ENCODE measurements at regions not wholly inside any gene's neighbourhood (a gene's known extent, or its start where the extent isn't known, plus 50 kb on each side); places are given as distances from the start of the nearest gene placed in this dataset.
"Not testable (repeated sequence)": the region's sequence is repeated elsewhere in the genome, so short reads cannot be mapped to it uniquely, and the experiment has no call there.

DNA sequence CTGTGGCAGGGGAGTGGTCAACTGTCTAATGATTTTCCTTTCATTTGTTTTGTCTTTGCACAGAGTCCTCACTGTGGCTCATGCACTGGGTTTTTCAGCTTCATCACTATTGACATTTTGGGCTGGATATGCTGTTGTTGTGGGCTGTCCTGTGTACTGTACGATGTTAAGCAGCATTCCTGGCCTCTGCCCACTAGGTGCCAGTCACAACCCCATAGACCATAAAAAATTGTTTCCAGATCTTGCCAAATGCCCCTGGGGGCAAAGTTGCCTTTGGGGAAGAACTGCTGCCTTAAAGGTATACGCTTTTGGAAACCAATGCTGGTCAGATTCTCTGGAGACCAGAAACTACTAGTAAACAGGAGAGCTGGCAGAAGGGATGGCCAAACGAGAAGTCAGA, 310.4 kb downstream of the SPRY2 start:
- no peak for DNase-seq

DNA sequence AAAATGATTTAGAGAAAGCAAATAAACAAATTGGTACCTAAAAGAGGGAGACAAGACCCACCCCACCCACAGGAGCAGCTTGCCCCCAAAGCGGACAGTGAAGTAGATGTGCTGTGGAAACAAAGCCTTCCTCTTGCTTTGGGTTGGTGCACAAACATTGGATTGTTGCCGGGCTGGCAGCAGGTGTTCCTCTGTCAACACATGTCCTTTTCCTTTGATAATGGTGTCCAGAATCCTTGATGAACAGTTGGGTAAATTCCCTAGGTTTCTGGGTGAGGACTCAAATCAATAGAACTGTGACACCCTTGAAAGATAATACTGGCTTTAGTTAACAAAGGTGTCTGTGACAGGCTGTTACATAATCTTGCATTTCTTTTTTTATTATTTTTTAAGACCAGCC, 311.8 kb downstream of the SPRY2 start:
- DNase-seq: no peak

DNA sequence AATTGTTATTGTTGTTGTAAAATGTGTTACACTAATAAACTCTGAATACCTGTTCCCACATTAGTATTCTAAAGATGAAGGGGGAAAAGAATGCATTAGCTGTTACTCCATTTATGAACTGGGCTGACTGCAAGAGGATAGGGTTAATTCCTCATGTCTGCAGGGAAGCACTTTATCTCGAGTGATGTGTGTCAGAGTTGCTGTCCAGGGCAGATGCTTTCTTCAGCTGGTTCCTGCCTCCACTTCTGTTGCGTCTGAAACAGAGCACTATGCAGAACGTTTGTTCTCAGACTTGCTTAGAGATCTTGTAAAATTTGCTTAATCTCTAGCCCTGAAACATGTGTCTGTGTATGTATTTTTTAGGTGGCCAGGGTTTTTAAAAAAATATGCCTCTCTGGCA, 318.8 kb downstream of the SPRY2 start:
- DNase-seq: no peak

DNA sequence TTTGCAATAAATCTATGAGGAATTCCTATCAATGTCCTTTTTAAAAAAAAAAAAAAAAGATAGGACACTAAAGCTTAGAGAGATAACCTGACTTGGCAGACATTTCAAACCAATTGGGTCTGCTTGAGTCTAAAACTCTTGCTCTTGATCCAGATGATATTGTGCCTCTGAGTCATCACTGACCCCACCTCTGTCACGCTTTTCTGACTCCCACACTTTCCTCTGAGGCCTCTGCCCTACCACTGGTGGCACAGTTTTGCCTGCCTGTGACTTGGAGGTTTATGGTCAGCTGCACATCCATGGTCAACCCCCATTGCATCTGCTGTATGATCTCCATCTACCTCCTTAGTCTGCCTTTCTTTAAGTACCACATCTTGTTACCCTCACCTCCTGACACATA, 328.7 kb downstream of the SPRY2 start:
- no peak for DNase-seq

DNA sequence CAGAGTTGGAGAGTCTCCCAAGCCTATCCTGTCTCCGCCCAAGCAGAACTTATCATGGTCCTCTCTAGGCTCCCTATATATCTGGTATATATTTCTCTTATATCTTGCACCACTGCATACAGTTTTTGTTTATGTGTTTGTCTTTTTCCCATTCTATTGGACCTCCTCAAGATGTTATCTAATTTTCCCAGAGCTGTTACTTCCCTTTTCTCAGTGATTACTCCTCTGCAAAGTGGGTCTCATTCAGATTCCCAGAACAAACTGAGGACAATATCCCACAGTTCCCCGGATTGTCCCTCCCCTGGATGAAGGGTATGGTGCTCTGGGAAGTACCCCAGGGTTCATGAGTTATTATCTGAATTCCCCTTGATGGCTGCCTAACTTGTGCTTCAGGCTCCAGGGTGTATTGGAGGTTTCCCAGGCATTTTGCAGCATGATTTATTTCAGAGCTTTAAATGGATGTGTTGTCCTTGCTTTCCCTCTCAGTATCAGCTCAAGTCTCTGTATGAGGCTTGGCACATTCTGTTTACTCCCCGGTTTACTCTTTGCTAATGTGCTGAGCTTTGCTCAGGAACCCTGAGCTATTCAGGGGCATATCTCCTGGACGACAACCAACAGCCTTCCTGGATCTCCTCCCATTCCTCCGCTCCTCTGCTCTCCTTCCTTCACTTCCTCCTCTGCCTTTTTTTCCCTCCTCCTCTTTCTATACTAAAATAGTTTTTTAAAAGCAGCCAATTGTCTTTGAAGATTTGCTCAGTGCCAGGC, 329.3 kb downstream of the SPRY2 start:
- no peak for DNase-seq

DNA sequence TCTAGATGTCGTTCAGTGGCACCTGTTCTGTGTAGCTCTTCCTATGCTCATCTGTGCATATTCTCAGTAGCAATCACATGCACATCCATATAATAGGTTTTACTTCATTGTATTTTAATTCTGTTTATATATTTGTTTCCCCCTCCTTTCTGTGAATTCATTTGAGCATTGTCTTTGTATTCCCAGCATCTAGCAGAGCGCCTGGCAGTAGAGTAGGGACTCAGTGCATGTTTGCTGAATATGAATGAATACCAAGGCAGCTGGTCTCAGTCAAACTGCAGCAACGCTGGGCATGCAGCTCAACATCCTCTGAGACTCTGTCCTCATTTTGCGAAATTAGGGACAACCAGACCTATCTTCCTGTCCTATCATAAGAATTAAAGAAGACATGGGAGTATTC, 330.1 kb downstream of the SPRY2 start:
- no peak for DNase-seq

DNA sequence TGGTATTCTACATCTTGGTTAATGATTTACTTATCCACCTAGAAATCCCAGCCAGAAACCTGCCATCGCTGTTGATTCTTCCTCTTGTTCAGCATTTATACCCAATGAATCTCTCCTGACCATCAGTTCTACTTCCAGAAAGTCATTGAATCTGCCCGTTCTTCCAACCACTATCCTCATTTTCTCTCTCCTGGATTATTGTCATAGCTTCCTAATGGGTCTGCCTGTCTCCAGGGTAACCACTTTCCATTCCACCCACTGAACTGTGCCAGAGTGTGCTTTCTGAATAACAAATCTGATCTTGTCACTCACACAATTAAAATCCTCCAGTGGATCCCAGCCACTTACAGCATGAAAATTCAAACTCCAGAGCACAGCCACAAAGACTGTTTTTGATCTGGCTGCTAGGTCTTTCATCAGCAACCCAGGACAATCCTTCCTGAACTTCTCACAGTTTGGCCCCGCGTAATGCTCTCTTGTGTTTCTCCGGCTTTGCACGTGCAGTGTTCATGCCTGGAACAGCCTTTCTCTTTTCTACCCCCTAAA, 330.6 kb downstream of the SPRY2 start:
- no peak for DNase-seq

DNA sequence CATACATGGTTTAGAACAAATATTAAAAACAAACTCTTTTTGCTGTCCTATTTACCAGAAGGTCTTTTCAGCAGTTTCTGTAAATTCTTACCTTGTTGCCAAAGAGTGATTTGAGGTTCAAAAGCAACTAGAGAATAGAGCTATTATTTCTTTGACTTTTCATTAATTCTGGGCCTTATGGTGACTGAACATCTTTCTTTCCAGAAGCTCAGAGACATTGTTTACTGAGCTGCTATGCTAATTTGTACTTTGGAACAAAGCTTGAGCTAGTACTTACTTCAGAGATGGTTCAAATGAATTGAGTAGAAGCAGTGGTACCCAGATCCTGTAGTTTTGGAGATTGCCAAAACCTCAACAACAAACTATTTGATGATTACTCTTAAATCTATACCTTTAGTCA, 331.2 kb downstream of the SPRY2 start:
- no peak for DNase-seq

DNA sequence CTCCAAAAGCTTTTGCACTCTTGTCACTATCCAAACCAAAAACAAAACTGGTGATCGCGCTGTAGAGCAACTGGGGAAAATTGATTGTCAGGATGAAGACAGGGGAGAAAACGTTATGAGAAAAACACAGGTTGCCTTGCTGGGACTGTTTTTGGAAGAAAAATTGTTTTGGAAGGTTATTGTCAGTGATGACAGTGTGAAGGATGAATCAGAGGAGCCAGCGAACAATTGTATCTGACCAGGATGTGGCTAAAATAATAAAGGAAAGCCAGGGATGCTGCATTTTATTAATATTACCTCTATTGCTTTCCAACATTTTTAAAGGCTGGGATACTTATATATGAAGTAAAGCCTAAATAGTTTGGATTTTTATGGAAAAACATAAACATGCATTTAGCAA, 334.0 kb downstream of the SPRY2 start:
- no peak for DNase-seq

DNA sequence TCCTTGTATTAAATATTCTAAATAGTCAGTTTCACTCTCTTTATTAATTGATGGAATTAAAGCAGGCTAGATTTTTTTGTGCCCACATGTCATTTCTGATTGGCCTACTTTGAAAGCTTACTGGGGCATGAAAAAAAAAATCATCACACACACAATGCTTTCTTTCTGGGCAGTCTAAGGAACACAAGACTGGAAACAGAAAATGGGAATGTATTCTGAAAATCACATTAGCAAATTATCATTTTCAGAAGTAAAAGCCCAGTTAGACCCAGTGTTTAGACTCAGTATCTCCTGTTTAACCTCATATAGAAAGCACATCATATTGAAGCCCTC, 339.4 kb downstream of the SPRY2 start:
- no peak for DNase-seq

DNA sequence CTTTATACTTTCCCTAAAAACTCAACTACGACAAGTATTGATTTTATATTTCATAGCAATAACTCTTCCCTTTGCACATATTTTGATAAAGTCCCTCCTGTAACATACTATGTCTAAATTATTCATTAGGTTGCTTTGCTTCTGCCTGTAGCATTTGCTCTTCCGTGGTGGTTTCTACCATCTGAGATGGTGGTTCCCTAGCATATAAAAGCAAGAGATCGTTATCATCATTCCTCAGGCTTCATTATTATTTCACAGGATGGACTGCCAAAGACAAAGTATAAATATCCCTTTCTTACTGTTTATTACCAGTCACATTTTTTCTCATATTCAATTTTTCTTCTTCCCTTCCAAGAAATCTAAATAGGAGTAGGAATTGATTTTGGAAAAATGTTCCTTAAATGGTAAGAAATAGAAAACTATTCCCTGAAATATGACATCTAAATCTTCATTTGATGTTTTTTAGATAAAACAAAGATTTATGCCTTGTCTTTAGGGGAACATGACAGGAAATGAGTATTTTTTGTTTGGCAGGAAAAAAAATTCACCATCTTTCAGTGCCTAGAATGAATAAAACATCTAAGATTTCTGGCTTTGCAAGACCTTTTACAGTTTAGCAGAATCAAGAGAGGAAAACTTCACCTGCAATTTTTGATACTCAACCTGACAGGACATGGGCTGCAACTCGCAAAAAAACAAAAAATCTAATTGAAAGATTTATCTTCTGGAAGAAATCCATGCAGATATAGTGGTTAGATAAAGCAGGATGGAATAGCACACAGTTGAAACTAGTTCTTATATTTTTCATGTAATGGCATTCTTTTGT, 340.0 kb downstream of the SPRY2 start:
- no peak for DNase-seq

DNA sequence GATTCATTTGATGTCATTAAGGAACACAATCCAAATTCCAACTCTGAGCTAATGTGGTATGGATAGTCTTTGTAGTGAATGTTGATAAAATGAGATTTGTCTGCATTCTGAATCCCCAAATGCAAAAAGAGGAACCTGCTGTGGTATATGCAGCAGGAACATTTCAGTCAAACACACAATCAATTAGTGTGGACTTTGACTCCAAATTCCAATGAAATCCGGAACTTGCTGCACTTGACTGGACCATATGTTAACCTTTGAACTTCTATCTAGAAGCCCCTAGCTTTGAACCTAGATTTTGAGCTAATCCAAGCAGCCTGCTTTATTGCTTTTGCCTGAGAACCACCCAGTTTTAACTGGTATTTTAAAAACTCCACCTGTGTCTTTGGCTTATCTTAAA, 341.3 kb downstream of the SPRY2 start:
- no peak for DNase-seq

DNA sequence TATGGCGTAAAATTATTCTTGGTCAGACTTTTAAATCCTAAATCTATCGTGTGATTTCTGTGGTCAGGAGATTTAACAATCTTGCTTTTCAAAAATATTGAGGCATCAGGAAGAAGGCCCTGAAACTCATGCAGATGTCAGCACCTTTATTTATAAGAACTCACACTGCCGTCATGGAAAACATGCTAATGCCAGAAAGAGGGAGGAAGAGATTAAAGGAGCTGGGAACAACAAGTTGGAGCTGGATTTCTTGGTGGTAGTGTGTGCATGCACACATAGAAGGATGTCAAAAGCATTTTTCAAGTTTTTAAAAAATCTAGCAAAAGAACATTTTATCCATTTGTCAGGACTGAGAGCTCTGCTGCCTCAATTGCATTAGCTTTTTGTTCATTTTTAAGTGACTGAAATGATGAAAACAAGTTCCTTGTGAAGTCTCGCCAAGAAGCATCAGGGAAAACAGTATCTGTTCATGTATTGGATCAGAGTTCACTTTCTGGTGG, 342.5 kb downstream of the SPRY2 start:
- no peak for DNase-seq

DNA sequence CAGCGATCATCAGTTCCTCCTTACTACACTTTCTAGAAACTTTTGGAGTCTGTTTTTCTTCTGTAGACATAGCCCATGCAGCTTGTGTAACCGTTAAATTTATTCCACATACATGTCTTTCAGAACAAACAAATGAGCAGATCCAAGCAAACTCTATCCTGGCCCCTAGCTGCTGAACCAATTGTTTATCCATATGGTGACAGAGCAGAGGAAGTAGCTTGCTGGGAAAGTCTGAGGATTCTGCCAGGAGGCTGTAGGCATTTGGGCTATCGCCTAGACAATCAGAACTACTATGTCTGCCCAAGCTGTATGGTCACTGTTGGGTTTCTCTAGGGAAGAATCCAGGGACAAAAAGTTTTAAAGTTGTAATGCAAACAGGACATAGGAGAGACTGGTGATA, 343.7 kb downstream of the SPRY2 start:
- DNase-seq: no peak

DNA sequence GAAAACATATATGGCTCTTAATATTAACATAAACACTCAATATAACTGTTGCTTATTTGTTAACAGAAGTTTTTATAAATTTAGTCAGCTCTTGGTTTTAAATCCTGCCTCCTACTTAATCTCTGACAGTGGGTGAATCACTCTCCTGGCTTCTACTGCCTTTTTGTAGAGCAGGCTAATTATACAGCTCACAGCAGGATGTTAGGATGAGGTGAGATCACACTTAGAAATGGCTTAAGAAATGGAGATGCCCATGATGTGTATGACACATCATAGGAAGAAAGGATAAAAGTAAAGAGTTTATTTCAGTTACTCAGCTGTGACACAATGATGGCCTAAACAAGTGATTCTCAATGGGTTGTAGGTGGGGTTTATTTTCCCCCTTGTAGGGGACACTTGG, 345.6 kb downstream of the SPRY2 start:
- DNase-seq: no peak

DNA sequence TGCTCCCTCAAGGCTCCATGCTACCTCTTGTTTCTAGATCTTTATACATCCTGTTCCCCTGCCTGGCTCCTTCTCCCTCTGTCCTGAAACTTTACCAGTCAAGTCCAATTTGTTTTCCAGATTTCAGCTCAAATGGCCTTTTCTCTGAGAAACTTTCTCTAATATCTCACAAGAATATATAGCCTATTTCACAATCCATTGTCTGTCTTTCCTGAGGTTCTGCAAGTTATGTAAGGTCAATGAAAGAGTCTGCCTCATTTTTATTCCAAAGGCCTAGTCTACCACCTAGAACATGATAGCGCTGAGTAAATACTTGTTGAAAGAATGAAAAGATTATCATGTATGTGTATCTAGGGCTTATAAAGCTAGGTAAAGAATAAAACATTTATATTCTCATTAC, 348.8 kb downstream of the SPRY2 start:
- DNase-seq: no peak

DNA sequence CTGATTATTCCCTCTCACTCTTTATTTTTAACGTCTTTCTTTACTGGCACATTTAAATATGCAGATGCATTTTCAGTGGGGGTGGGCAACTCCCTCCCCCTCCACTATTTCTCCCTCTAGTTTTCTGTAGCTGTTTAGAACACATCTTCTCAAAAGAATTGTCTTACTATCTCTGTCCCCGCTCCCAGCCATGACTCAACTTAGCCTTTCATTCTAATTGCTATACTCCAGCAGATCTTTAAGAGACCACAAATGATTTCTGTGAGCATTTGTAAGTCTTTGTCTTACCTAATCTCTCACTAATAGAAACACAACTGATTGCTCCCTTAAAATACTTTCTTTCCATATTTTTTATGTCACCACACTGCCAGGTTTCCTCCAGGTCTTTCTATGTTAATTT, 350.9 kb downstream of the SPRY2 start:
- no peak for DNase-seq

DNA sequence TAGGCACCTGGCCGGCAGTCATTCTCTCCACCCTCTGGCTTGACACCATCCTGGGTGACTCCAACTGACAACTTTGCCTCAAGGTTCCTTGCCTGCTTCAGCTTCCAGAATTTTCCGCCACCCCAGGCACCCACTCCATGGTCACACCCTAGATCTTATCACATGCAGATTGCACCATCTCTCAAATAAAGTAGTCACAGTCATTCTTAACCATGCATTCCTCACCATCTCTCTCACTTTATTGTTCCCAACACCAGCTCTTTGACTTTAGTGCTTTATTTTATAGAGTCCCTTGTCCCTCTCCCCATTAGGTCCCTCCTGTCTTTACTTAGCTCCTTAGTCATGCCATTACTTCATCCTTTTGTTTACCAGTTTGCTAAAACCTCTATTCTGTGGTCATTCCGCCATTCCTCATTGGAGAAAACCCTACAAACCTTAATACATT, 351.7 kb downstream of the SPRY2 start:
- no peak for DNase-seq

DNA sequence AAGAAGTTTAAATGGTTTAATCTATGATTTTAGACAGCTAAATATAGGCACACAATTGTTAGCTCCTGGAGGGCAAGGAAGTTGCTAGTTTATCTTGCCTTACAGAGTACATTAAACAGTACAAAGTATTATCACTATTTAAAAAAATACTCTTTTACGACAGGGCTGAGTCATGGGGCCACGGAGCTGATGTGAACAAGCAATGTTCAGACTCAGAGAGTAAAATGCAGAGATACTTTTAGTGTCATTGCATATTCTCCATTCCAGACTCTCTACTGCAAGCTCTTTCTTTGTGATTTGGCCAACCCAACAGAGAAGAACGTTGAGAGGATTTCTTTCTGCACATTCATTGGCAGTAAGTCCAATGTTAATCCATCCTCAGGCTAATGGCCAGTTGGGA, 352.4 kb downstream of the SPRY2 start:
- no peak for DNase-seq

DNA sequence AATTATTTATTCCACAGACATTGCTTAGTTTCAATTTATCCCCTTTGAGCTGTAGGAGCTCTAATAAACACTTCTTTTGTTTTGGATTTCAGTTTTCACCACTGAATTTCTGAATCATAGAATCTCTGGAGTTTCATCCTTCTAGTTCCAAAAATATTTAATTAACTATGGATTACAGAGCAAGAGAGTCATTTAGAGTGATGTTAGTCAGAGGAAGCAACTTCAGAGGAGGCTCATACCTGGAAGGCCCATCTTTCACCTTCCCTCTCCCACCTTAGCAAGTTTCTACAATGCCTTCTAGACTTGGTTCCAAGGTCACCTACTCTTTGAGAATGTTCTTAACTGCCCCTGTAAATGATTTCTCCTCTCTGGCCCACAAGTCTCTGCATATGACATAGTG, 353.2 kb downstream of the SPRY2 start:
- no peak for DNase-seq

DNA sequence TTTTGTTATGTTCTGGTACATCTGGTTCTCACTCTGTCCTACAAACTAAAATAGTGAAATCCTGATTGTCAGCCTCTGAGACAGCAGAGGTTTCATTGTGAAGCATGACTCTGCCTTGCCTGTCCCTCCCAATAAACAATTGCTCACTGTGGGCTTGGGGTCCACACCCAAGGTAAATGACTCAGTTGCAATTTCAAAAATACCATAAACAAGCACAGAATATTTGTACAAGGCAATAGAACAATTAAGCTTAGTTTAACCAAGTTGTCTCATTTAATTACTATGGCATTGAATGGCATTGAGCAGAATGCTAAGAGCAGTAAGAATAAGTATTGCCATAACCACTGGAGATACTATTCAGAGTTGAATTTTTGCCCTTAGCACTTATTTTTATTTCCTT, 353.6 kb downstream of the SPRY2 start:
- no peak for DNase-seq

DNA sequence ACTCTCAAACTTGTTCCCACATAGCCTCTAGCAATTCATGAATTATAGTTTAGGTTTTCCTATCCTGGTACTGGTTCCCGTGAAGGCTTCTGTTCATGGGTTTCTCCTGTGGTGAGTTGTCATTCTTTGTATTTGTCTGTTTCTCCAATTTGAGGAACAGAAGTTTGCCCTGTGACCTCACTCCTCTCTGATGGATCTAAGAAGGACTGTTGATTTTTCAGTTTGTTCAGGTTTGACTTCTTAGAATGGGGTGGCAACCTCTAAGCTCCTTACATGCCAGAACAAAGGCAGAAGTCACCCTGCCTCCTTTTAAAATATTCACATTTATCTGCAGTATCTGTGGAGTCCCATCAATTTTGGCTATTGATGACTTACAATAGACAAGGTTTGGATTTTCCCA, 354.0 kb downstream of the SPRY2 start:
- no peak for DNase-seq

DNA sequence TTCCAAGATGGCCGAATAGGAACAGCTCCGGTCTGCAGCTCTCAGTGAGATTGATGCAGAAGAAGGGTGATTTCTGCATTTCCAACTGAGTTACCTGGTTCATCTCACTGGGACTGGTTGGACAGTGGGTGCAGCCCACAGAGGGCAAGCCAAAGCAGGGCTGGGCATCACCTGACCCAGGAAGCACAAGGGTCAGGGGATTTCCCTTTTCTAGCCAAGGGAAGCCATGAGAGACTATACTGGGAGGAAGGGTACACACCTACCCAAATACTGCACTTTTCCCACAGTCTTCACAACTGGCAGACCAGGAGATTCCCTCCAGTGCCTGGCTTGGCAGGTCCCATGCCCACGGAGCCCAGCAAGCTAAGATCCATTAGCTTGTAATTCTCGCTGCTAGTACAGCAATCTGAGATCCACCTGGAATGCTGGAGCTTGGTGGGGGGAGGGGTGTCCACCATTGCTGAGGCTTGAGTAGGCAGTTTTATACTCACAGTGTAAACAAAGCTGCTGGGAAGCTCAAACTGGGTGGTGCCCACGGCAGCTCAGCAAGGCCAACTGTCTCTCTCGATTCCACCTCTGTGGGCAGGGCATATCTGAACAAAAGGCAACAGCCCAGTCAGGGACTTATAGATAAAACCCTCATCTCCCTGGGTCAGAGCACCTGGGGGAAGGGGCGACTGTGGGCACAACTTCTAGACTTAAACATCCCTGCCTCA, 365.8 kb downstream of the SPRY2 start:
- DNase-seq: not testable (repeated sequence)

Data from NCI-H2081 treated with DMSO at 0.1 percent for 48 hours (cell line).